AG04449 (cell line): ENCODE measurements at regions not wholly inside any gene's neighbourhood (a gene's known extent, or its start where the extent isn't known, plus 50 kb on each side); places are given as distances from the start of the nearest gene placed in this dataset.

Experiments used
- CTCF ChIA-PET: fragments of 350-600 bp; formaldehyde crosslinking; extraction: SDS; loops from one replicate; lab custom pipeline; 2021; ENCODE audit warnings: antibody characterized with exemption; lab: Yijun Ruan, JAX
- POLR2A ChIA-PET: fragments of 400-600, 350-600 bp; formaldehyde crosslinking; extraction: SDS; loops from one replicate; lab custom pipeline; 2020; ENCODE audit warnings: antibody characterized with exemption, inconsistent platforms; lab: Yijun Ruan, JAX
- DNase-seq: peaks from one replicate; pipeline ENCODE4 v3.0.0-alpha.2; 2010; ENCODE audit warnings: low read depth, low spot score
- H3K4me3 ChIP-seq: 2 replicates; pipeline ENCODE4 v1.5.1; 2011; ENCODE audit warnings: low read depth, mild to moderate bottlenecking, control low read depth, low read length
- CTCF ChIP-seq: IDR thresholded peaks from one replicate; pipeline ENCODE4 v1.5.1; 2011; ENCODE audit warnings: mild to moderate bottlenecking, moderate library complexity, low read length, control low read depth, inconsistent platforms; ENCODE audit not compliant: insufficient read depth; ENCODE audit errors: missing control alignments

GRCh38 chr19:30745476-30745985, 373.3 kb downstream of the ZNF536 start:
- ChIA-PET CTCF (no interaction called here), POLR2A (no interaction called here)
- no peak for DNase-seq
- H3K4me3 ChIP-seq, result no peak overlapping the region
- no peak for TF ChIP-seq CTCF

- no peak for DNase-seq
- TF ChIP-seq CTCF, result no peak
- no peak overlapping the region for H3K4me3 ChIP-seq
- ChIA-PET CTCF (no interaction called here), POLR2A (no interaction called here)
These were observed 372.7 kb downstream of the ZNF536 start for GRCh38 chr19:30744741-30745475.

GRCh38 chr19:30743702-30744101, 371.5 kb downstream of the ZNF536 start:
- ChIA-PET POLR2A (no interaction called here), CTCF (no interaction called here)
- H3K4me3 ChIP-seq, result no peak overlapping the region
- no peak for DNase-seq
- TF ChIP-seq CTCF, result no peak

- TF ChIP-seq CTCF, result no peak
- POLR2A ChIA-PET, result no interaction called here
These were observed 370.8 kb downstream of the ZNF536 start for GRCh38 chr19:30743011-30743410.

GRCh38 chr19:30742406-30742938, 370.3 kb downstream of the ZNF536 start:
- H3K4me3 ChIP-seq, result no peak overlapping the region
- DNase-seq, result no peak
- TF ChIP-seq CTCF, result no peak
- ChIA-PET POLR2A (no interaction called here), CTCF (no interaction called here)

More at GRCh38 chr19:30743011-30743410, 370.8 kb downstream of the ZNF536 start:
- DNase-seq, result no peak
- CTCF ChIA-PET, result no interaction called here
- H3K4me3 ChIP-seq, result no peak overlapping the region

GRCh38 chr19:30741566-30741965, 369.4 kb downstream of the ZNF536 start:
- H3K4me3 ChIP-seq, result no peak overlapping the region

More at GRCh38 chr19:30741566-30741965, 369.4 kb downstream of the ZNF536 start:
- CTCF ChIA-PET, result no interaction called here
- no peak for TF ChIP-seq CTCF
- POLR2A ChIA-PET, result no interaction called here
- DNase-seq, result no peak
